HG03378 (cell line): ENCODE measurements at regions not wholly inside any gene's neighbourhood (a gene's known extent, or its start where the extent isn't known, plus 50 kb on each side); places are given as distances from the start of the nearest gene placed in this dataset.
"Not testable (repeated sequence)": the region's sequence is repeated elsewhere in the genome, so short reads cannot be mapped to it uniquely, and the experiment has no call there.

Source experiments
- ATAC-seq: cut with Tn5 transposase; IDR thresholded peaks from one replicate; pipeline ENCODE4 v1.9.1; 2021; ENCODE audit warnings: mild to moderate bottlenecking, moderate library complexity; ENCODE audit not compliant: unreplicated experiment

- ATAC-seq: no peak
Measured at GRCh38 chr14:97129639-97130038, 332.5 kb downstream of the VRK1 start.

GRCh38 chr14:97135847-97136246 lies 338.7 kb downstream of the VRK1 start:
- ATAC-seq: not testable (repeated sequence)

- no peak for ATAC-seq
Measured at GRCh38 chr14:97137705-97138104, 340.5 kb downstream of the VRK1 start.

- ATAC-seq: no peak
Measured at GRCh38 chr14:97138801-97139200, 341.6 kb downstream of the VRK1 start.

- no peak for ATAC-seq
Measured at GRCh38 chr14:97143011-97143410, 345.8 kb downstream of the VRK1 start.

GRCh38 chr14:97143456-97143855 lies 346.3 kb downstream of the VRK1 start:
- no peak for ATAC-seq

- ATAC-seq: not testable (repeated sequence)
Measured at GRCh38 chr14:97148021-97148420, 350.8 kb downstream of the VRK1 start.

GRCh38 chr14:97149775-97150174 lies 352.6 kb downstream of the VRK1 start:
- no peak for ATAC-seq

GRCh38 chr14:97153527-97153926 lies 356.3 kb downstream of the VRK1 start:
- ATAC-seq: no peak

GRCh38 chr14:97155320-97155719 lies 358.1 kb downstream of the VRK1 start:
- no peak for ATAC-seq

- no peak for ATAC-seq
Measured at GRCh38 chr14:97155814-97156213, 358.6 kb downstream of the VRK1 start.

GRCh38 chr14:97156705-97157104 lies 359.5 kb downstream of the VRK1 start:
- ATAC-seq: no peak

GRCh38 chr14:97158102-97158501 lies 360.9 kb downstream of the VRK1 start:
- ATAC-seq: no peak

- ATAC-seq: no peak
Measured at GRCh38 chr14:97159124-97159523, 361.9 kb downstream of the VRK1 start.

GRCh38 chr14:97162621-97163020 lies 365.4 kb downstream of the VRK1 start:
- ATAC-seq: no peak

GRCh38 chr14:97164021-97164420 lies 366.8 kb downstream of the VRK1 start:
- ATAC-seq: no peak

GRCh38 chr14:97166497-97166896 lies 369.3 kb downstream of the VRK1 start:
- no peak for ATAC-seq

GRCh38 chr14:97167577-97167976 lies 370.4 kb downstream of the VRK1 start:
- not testable (repeated sequence) for ATAC-seq

- ATAC-seq: no peak
Measured at GRCh38 chr14:97172644-97173043, 375.5 kb downstream of the VRK1 start.

GRCh38 chr14:97177016-97177415 lies 379.8 kb downstream of the VRK1 start:
- ATAC-seq: no peak

GRCh38 chr14:97177635-97178034 lies 380.5 kb downstream of the VRK1 start:
- ATAC-seq: no peak

GRCh38 chr14:97178781-97179180 lies 381.6 kb downstream of the VRK1 start:
- no peak for ATAC-seq

GRCh38 chr14:97179573-97179972 lies 382.4 kb downstream of the VRK1 start:
- no peak for ATAC-seq
